Spleen (tissue), 11 donors: ENCODE measurements at regions not wholly inside any gene's neighbourhood (a gene's known extent, or its start where the extent isn't known, plus 50 kb on each side); places are given as distances from the start of the nearest gene placed in this dataset.

ENCODE experiments used
- DNase-seq: peaks from one replicate; pipeline ENCODE4 v3.0.0-alpha.2; 2020
- H3K27ac ChIP-seq, 8 donors: fragments of 200-600 bp; sonication (generic) in 7 of 8; 1 replicate in 4 of 8; 2 replicates in 4 of 8; pipeline versions ENCODE4 v1.5.0 to v1.8.0; 2016 to 2021; ENCODE audit warnings: inconsistent platforms in 4 of 8, mild to moderate bottlenecking in 4 of 8, moderate library complexity in 1 of 8
- H3K27me3 ChIP-seq, 7 donors: fragments of 200-600 bp; sonication (generic) in 6 of 7; replicated peaks in 1 of 7; 1 replicate in 4 of 7; 2 replicates in 3 of 7; pipeline versions ENCODE4 v1.5.0 to v1.8.0; 2016 to 2021; ENCODE audit warnings: inconsistent platforms in 3 of 7, mild to moderate bottlenecking in 1 of 7
- H3K36me3 ChIP-seq, 6 donors: fragments of 200-600 bp; sonication (generic) in 5 of 6; 1 replicate in 4 of 6; 2 replicates in 2 of 6; pipeline versions ENCODE4 v1.5.0 to v1.8.0; 2016 to 2021; ENCODE audit warnings: inconsistent platforms in 2 of 6
- H3K4me1 ChIP-seq, 6 donors: fragments of 200-600 bp; sonication (generic) in 5 of 6; 1 replicate in 3 of 6; 2 replicates in 3 of 6; pipeline versions ENCODE4 v1.5.0 to v1.8.0; 2016 to 2021; ENCODE audit warnings: inconsistent platforms in 3 of 6
- H3K4me3 ChIP-seq, 8 donors: fragments of 200-600 bp; sonication (generic) in 7 of 8; 1 replicate in 4 of 8; 2 replicates in 4 of 8; pipeline versions ENCODE4 v1.5.0 to v1.8.0; 2016 to 2021; ENCODE audit warnings: inconsistent platforms in 4 of 8, mild to moderate bottlenecking in 4 of 8, moderate library complexity in 2 of 8
- H3K9me3 ChIP-seq, 8 donors: fragments of 200-600 bp; sonication (generic) in 7 of 8; 1 replicate in 4 of 8; 2 replicates in 4 of 8; pipeline versions ENCODE4 v1.5.0 to v1.8.0; 2016 to 2021; ENCODE audit warnings: inconsistent platforms in 4 of 8
- POLR2A ChIP-seq, 3 donors: fragments of 450-650 bp; IDR thresholded peaks; one replicate each; pipeline ENCODE4 v1.5.1; 2017; ENCODE audit warnings: antibody characterized with exemption in 3 of 3, mild to moderate bottlenecking in 1 of 3
- POLR2AphosphoS5 ChIP-seq, 3 donors: sonication (generic); formaldehyde crosslinking; IDR thresholded peaks; one replicate each; pipeline ENCODE4 v1.5.1; 2017; ENCODE audit warnings: antibody characterized with exemption in 3 of 3
- WGBS, 5 donors: extraction: QIAGEN DNeasy Blood & Tissue Kit in 3 of 5; methylation state at CpG; one replicate each; pipeline versions ENCODE4 v1.1.5 to v1.1.7; 2013 to 2018; 5-methylcytosine and 5-hydroxymethylcytosine counted together
- intact Hi-C: fragments of 100-400 bp; cut with DNase I; formaldehyde crosslinking; loops from one replicate; pipeline ENCODE4 v1.15.0; 2023; ENCODE audit warnings: low total_unique reads
- TF ChIP-seq, protein P1 (sequence below), 11 experiments: fragments of 200-600 bp in 7 of 11; fragments of 450-650 bp in 4 of 11; sonication (generic) in 4 of 11; IDR thresholded peaks in 8 of 11; conservative IDR thresholded peaks in 3 of 11; 1 replicate in 7 of 11; 2 replicates in 4 of 11; pipeline versions ENCODE4 v1.4.0 to v1.8.0; 2016 to 2021; ENCODE audit warnings: antibody characterized with exemption in 11 of 11, inconsistent platforms in 4 of 11, mild to moderate bottlenecking in 1 of 11
- donor health status: healthy with polysubstance abuse.
- donor health status: DM: no; HTN: no; CAD: no; lungs with moderate emphysema.
- donor health status: DM: no; HTN: no; CAD: no.
- donor health status: Bipolar disorder and iron deficiency.
- donor health status: healthy.
- donor health status: DM: no; HTN: no; CAD: no.
- donor health status: DM: yes; HTN: yes; CAD: no.

DNA sequence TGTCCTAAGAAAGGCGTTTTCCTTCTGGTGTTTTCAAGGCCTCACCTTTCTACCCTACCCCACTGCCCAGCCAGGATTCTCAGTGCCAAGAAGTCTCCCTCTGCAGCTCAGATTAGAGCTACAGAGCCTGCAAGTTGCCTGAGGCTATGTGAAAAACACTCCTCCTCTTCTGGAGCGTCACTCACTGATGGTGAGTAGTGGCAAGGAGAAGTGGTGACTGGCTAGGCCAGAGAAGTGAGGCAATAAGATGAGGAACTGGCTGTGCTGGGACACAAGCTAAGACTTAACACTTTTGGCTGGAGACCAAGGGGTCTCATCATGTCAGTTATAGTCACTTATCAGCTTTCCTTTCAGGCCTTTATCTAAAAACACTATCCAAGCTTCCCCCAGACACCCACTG, 86.7 kb upstream of the PRKAR2B start:
- intact Hi-C loops, result no loop called here
- H3K4me3 ChIP-seq, result no peak overlapping the region
- peak overlapping the region in 2 of 8 donors; percentile 17 to 33 for H3K27ac ChIP-seq
- H3K27me3 ChIP-seq, result no peaks in the 10 kb centered on the region
- WGBS, 5 donors, result 64 to 92% (median 72%) methylated on average over 2 of the region's 2 CpGs
- DNase-seq, result no peak
- H3K9me3 ChIP-seq, result peaks cover 0 to 8% (median 0%) of the 10 kb centered on the region in 8 donors
- peaks cover 0 to 10% (median under 1%) of the 10 kb centered on the region in 6 donors for H3K4me1 ChIP-seq
- TF ChIP-seq POLR2AphosphoS5 (IDR thresholded peaks at IDR 0.05) (peak in 1 of 3 donors; percentile 59), POLR2A (IDR thresholded peaks at IDR 0.05) (no peak)
- TF ChIP-seq, protein P1, sequence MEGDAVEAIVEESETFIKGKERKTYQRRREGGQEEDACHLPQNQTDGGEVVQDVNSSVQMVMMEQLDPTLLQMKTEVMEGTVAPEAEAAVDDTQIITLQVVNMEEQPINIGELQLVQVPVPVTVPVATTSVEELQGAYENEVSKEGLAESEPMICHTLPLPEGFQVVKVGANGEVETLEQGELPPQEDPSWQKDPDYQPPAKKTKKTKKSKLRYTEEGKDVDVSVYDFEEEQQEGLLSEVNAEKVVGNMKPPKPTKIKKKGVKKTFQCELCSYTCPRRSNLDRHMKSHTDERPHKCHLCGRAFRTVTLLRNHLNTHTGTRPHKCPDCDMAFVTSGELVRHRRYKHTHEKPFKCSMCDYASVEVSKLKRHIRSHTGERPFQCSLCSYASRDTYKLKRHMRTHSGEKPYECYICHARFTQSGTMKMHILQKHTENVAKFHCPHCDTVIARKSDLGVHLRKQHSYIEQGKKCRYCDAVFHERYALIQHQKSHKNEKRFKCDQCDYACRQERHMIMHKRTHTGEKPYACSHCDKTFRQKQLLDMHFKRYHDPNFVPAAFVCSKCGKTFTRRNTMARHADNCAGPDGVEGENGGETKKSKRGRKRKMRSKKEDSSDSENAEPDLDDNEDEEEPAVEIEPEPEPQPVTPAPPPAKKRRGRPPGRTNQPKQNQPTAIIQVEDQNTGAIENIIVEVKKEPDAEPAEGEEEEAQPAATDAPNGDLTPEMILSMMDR (IDR thresholded peaks at IDR 0.05 in 8 of 11, conservative IDR thresholded peaks at IDR 0.05 in 3 of 11), result no peak
- no peaks in the 10 kb centered on the region for H3K36me3 ChIP-seq

DNA sequence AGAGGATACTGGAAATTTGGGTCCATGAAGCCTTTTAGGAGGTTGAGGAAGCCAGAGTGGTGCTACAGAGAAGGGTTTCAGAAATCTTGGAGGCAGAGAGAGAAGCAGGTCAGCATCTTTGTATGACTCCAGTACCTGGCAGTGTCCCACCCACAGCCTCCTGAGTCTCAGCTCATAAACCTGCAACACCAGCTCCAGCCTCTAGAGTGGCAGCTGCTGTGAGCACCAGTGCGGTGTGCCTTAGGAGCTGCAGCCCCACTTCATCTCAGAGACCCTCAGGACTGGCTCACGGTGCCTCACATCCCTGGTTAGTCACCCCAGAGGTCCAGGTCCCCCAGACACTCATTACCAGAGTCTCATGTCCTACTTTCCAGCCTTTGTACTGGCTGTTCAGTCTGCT, 84.8 kb upstream of the PRKAR2B start:
- H3K36me3 ChIP-seq, result no peaks in the 10 kb centered on the region
- no peaks in the 10 kb centered on the region for H3K27me3 ChIP-seq
- peaks cover 0 to 8% (median 0%) of the 10 kb centered on the region in 8 donors for H3K9me3 ChIP-seq
- 51 to 82% (median 80%) methylated on average over 2 of the region's 2 CpGs for WGBS, 5 donors
- no peak for DNase-seq
- TF ChIP-seq POLR2A (IDR thresholded peaks at IDR 0.05) (no peak), POLR2AphosphoS5 (IDR thresholded peaks at IDR 0.05) (no peak)
- TF ChIP-seq, protein P1 (IDR thresholded peaks at IDR 0.05 in 8 of 11, conservative IDR thresholded peaks at IDR 0.05 in 3 of 11), result no peak
- no peak overlapping the region for H3K27ac ChIP-seq
- H3K4me3 ChIP-seq, result no peak overlapping the region
- intact Hi-C loops, result no loop called here
- H3K4me1 ChIP-seq, result peaks cover 0 to 9% (median 0%) of the 10 kb centered on the region in 6 donors

DNA sequence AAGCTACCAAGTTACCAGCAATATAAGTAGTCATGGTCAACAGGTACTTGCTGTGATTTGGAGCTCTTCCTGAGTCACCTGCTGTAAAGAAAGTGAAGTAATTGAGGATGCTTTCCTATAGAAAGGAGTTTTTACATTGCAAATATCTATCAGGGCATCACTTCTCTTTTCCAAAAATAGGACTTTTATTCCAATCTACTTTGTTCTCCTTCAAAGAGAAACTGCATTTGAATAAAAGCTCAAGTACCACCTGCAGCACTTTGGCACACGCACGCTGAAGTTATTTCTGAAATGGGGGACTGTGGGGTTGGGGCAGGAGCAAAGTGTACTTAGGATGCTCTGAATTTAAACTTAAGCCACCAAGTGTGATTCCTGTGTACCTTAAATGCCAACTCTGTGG, 81.8 kb upstream of the PRKAR2B start:
- TF ChIP-seq POLR2A (IDR thresholded peaks at IDR 0.05), result no peak
- TF ChIP-seq, protein P1 (IDR thresholded peaks at IDR 0.05 in 8 of 11, conservative IDR thresholded peaks at IDR 0.05 in 3 of 11), result no peak
- TF ChIP-seq POLR2AphosphoS5 (IDR thresholded peaks at IDR 0.05), result no peak
- Histone ChIP-seq H3K4me3 (no peak overlapping the region), H3K27me3 (no peaks in the 10 kb centered on the region), H3K27ac (no peak overlapping the region), H3K4me1 (peaks cover 0 to 14% (median 0%) of the 10 kb centered on the region in 6 donors), H3K9me3 (no peaks in the 10 kb centered on the region), H3K36me3 (no peaks in the 10 kb centered on the region)
- 64 to 82% (median 80%) methylated on average over 2 of the region's 2 CpGs for WGBS, 5 donors
- no peak for DNase-seq
- intact Hi-C loops, result no loop called here

DNA sequence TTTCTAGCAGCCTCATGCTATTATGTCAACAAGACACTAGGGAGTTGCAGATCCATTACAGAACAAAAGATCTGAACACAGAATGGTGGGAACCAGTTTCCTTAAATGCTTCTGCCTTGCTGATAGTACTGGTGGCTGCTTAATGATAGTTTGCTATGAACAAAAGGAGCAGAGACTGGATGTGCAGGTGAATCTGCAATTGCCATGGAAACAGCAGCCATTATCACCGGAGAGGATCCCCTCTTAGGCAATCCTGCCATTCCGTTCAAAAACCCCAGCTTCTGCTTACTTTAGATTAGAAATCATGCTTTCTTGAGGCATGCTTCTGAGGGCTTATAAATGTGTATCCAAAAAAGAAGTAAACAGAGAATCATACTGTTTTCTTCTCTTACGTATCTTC, 80.0 kb upstream of the PRKAR2B start:
- intact Hi-C loops, result no loop called here
- Histone ChIP-seq H3K36me3 (no peaks in the 10 kb centered on the region), H3K4me1 (peaks cover 0 to 7% (median 0%) of the 10 kb centered on the region in 6 donors), H3K27me3 (no peaks in the 10 kb centered on the region), H3K9me3 (no peaks in the 10 kb centered on the region), H3K27ac (no peak overlapping the region), H3K4me3 (no peak overlapping the region)
- TF ChIP-seq POLR2A (IDR thresholded peaks at IDR 0.05), result no peak
- TF ChIP-seq POLR2AphosphoS5 (IDR thresholded peaks at IDR 0.05), result no peak
- TF ChIP-seq, protein P1 (IDR thresholded peaks at IDR 0.05 in 8 of 11, conservative IDR thresholded peaks at IDR 0.05 in 3 of 11), result no peak
- 40 to 74% (median 71%) methylated on average over 3 of the region's 3 CpGs for WGBS, 5 donors
- no peak for DNase-seq
